OCI-LY1 (cell line): ENCODE measurements at regions not wholly inside any gene's neighbourhood (a gene's known extent, or its start where the extent isn't known, plus 50 kb on each side); places are given as distances from the start of the nearest gene placed in this dataset.
"Not testable (repeated sequence)": the region's sequence is repeated elsewhere in the genome, so short reads cannot be mapped to it uniquely, and the experiment has no call there.

Experiments used
- CTCF ChIP-seq: fragments of 200-600 bp; sonication (generic), shearing (Covaris generic); IDR thresholded peaks from 2 replicates; pipeline ENCODE4 v1.5.1; 2017; ENCODE audit warnings: mild to moderate bottlenecking, antibody characterized with exemption, low read length, moderate library complexity, mixed read lengths
- EZH2 ChIP-seq: fragments of 200-600 bp; sonication (generic), shearing (Covaris generic); IDR thresholded peaks from 2 replicates; pipeline ENCODE4 v1.8.0; 2017; ENCODE audit warnings: borderline replicate concordance, mixed run types, mild to moderate bottlenecking, antibody characterized with exemption, low read length, moderate library complexity, mixed read lengths

GRCh38 chr14:105583914-105584313 lies 57.5 kb downstream of the TMEM121 start:
- not testable (repeated sequence) for TF ChIP-seq CTCF, EZH2
